ENCODE measurements at regions not wholly inside any gene's neighbourhood (a gene's known extent, or its start where the extent isn't known, plus 50 kb on each side); places are given as distances from the start of the nearest gene placed in this dataset.

DNA sequence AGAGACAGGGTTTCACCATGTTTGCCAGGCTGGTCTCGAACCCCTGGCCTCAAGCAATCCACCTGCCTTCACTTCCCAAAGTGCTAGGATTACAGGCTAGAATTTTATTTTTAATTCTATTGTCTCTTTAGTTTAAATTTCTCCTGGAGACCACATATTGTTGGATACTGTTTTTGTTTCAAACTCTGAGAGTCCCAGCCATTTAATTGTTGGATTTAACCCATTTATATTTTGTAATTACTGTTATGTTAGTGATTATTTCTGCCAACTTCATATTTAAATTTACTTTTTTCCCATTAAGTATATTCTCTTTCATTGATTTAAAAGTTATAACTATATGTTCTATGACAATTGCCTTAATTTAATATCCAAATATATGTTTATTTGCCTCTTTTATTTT lies 185.6 kb downstream of the ZNF248 start:
- no peak for TF ChIP-seq POLR2A (IDR thresholded peaks at IDR 0.05)
- no peak for TF ChIP-seq CTCF (IDR thresholded peaks at IDR 0.05)
